HS-27A (cell line): ENCODE measurements at regions not wholly inside any gene's neighbourhood (a gene's known extent, or its start where the extent isn't known, plus 50 kb on each side); places are given as distances from the start of the nearest gene placed in this dataset.

ENCODE experiments used
- DNase-seq: peaks from one replicate; pipeline ENCODE4 v3.0.0-alpha.2; 2012; ENCODE audit warnings: low read depth, missing footprints

DNA sequence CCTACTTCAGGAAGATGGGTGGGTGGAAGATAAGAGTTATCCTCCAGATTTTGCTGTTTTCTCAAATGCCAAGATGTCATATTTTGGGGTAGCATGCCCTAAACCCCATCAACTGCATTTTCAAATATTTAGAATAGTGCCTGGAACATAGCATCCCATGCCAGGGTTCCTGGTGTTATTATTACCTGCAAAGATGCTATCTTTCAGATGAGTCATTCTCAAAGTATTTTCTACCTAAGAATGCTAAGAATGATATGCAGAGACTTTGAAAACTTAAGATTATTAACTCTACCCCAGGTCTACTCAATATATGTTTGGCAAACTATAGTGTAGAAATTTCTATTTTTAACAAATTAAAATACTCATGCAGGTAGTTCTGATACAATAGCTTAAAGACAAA, 934.3 kb upstream of the SLIT2 start:
- DNase-seq = no peak

DNA sequence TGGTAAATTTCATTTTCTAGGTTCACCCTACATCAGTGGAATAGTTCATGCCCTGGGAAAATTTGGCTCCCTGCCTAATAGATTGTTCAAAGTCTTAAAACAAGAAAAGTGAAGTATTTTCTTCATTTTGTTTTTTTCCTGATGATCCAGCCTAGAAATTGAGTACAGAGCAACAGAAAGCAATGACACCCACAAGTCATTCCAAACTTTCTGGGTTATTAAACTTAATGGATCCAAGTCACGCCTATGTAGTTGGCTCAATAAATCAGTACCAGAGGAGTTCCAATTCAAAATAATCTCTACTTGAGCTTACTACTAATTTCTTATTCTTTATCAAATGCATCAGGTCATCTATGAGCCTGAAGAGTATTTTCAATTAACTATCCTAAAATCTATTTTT, 937.6 kb upstream of the SLIT2 start:
- no peak for DNase-seq

DNA sequence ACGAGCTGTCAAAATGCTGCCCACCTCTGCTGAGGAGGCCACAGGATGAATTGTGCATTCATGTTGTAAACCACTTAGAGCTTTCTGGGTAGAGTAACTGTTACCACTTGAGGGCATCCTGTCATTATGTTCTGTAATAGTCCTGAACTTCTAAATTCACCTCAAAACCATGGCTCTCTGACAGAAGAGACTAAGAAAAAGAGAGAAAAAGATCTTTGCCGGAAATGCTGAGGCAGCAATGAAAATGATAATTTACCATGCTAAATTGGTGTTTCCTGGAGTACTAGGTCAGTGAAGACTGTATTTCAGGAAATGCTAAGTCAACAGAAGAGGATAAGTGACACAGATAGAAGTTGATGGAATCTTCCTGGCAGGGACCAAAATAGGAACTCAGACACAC, 942.3 kb upstream of the SLIT2 start:
- peak; percentile 22 for DNase-seq

DNA sequence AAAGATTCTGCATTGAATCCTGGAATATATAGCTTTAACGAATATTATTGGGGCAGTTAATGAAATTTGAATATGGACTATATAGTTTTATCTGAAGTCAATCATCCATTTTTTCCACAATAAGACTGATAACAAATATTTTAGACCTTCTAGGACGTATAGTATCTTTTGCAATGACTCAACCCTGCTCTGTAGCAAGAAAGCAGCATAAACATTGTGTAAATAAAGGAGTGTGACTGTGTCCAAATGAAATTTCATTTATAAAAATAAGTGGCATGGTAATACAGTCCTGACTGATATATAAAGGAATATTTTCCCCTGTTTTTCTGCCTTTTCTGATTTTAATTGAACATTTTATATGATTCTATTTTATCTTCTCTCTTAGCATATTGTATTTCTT, 947.7 kb upstream of the SLIT2 start:
- no peak for DNase-seq

DNA sequence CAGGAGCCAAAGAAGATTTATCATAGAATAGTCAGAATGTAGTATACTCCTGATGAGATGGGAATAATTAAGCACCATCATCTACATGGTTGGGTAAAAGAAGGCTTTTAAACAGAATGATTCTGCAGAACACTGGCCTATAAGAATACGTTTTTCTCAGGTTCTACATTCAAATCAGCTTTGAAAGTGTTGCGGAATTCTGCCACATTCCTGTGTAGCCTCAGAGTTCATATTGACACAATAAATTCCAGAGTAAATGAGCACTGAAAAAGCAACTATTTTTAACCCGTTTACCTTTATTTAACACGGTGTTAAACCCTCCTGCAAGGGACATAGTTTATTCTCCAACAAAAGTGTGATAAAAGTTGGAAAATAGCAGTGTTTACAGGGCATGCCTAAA, 950.2 kb upstream of the SLIT2 start:
- DNase-seq = no peak

DNA sequence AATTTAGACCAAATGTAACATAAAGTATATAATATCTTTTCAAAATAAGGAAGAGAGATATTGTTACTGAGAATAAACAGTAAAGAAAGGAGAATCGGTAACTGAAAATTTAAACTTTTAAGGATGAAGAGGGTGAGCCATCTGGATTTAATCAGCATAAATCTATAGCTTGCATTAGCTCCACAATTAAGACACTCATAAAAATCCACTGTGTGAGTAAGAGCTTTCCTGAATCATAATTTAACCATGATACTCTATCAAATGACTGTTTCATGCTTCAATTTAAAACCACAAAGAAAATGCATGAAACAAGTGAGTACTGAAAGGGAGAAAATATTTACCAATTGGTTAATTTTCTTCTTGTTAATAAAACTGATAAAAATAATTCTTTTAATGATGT, 951.5 kb upstream of the SLIT2 start:
- no peak for DNase-seq

DNA sequence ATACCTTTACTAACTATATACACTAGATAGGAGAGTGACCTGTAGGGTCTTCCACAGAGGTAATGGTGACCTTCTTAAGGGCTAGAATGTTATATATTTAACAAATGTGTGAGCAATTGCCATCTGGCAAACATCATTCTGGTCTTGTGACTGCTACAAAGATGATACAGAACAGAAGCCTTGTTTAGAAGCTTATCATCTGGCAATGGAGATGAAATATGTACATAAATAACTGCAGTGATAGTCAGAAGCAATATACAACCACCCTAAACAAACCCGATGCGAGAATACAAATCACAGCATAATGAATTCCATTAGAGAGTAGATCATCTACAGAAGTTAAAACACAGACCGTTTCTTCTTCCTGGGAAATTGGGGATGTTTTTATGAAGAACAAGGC, 952.7 kb upstream of the SLIT2 start:
- no peak for DNase-seq

DNA sequence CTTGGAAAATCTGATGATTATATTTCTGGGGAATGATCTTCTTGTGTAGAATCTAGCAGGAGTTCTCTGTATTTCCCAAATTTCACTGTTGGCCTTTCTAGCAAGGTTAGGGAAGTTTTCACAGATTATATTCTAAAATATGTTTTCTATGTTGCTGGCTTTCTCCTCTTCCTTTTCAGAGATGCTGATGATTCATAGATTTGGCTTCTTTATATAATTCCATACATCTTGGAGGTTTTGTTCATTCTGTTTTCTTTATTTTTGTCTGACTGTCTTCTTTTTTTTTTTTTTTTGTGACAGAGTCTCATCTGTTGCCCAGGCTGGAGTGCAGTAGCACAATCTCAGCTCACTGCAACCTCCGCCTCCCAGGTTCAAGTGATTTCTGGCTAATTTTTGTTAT, 957.9 kb upstream of the SLIT2 start:
- DNase-seq = no peak

DNA sequence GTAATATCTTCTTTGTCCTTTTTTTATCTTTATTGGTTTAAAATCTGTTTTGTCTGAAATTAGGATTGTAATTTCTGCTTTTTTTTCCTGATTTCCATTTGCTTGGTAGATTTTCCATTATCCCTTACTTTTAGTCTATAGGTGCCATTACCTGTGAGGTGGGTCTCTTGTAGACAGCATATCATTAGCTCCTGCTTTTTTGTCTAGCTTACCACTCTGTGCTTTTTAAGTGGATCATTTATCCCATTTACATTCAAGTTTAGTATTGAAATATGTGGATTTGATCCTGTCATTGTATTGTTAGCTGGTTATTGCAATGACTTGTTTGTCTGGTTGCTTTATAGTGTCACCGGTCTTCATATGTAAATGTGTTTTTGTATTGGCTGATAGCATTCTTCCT, 958.6 kb upstream of the SLIT2 start:
- no peak for DNase-seq

DNA sequence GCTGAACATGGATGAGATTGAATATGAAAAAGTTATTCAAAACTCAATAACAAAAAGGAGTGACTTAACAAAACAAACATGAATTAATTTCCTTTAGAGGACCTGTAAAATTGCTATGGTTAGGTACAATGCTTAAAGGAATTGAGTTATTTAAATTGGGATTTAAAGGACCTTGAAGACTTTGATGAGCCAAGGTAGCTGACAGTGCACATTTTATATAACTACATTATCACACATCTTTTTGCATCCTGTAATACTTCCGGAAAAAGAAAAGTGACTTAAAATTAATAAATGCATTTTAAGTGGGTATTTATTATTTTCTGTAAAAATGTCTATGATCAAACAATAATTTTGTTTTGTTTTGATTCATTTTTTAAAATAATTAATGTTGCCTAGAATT, 964.8 kb upstream of the SLIT2 start:
- DNase-seq = no peak

DNA sequence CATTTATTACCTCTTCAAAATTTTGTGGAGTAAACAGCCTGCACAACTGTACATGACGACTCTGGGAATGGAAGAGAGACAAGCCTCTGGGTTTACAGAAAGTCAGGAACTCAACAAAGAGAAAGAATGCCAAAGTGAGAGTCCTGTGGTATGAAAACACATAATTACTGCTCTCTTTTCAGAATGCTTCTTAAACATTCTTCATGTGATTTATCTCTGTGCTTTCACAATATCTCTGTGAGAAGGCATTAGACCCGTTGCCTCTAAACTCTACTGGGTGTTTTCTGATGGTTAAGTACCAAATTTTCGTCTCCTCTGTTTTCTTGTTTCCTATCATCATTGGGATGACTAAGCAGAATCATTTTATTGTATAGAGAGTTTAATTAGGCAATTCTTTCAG, 966.6 kb upstream of the SLIT2 start:
- no peak for DNase-seq

DNA sequence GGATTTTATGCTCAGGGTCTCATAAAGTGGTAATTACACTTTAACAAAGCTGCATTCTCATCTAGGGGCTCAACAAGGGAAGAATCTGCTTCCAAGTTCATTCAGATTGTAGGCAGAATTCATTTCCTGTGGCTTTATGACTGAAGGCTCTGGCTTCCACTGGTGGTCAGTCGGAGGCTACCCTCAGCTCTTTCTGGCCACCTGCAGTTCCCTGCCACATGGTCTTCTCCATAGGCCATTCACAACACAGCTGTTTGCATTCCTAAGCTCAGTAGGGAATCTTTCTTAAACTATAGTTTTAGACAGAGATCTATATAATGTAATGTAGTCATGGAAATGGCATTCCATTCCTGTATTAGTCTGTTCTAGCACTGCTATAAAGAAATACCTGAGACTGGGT, 973.0 kb upstream of the SLIT2 start:
- DNase-seq = no peak

DNA sequence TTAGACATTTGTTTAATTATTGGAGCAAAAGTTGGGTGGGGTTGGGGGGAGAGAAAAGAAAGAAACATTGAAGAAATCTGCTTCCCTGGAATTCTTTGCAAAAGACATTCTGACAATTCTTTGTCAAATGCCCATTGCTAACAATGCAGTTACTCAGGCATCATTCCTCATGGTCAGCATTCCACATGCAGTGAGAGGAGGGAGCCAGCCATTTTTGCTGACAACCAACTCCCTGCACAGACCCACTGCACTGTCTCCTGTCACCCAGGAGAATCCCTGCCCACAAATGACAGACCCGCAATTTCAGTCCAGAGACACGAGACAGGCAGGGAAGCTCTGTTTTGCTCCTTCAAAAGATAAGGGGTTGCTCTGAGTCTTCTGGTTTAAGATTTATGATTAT, 985.1 kb upstream of the SLIT2 start:
- DNase-seq = no peak

DNA sequence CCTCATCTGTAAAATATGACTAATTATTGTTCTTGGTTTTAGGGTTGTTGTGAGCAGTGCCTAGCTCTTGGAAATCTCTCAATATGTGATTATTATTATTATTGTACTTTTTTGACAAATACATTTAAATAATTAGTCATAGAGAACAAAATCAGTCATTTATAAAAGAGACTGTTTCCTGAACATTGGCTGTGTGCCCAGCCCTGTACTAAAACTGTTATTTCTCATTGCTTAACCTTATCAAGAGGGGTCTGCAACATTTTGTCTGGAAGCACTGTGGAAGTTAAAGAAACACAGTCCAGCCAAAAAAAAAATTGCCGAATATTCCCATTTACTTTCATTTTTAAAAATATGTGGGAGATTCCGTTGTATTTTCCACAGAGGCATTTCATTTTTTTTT, 989.2 kb upstream of the SLIT2 start:
- no peak for DNase-seq

DNA sequence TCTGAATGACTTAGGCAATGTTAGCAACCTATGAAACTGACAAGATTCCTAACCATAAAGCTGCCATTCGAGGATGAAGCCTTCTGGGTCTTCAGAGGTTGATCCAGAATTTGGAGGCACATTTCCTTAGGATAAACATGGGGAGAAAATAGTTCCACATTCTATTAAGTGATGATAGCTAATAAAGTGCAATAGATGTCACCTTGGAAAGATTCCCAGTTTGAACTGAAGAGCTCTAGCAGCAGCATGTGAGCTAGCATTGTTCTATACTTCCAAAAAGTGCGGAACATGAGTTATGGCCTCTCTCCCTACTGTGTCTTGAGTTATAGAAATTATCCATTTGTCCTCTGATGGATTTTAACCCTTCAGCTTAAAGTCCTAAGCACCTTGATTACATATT, 991.4 kb upstream of the SLIT2 start:
- no peak for DNase-seq

DNA sequence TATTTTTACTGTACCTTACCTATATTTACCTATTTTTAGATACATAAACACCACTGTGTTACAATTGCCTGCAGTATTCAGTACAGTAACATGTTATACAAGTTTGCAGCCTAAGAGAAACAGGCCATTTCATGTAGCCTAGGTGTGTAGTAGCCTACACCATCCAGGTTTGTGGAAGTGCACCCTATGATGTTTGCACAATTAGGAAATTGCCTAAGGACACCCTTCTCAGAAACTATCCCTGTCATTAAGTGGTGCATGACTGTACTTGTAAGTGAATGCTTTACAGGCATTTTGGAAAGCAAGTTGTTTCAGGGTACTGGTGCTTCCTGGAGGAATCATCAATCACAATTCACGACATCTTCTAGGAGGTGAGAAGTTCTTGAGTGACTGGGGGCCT, 991.8 kb upstream of the SLIT2 start:
- DNase-seq = no peak

DNA sequence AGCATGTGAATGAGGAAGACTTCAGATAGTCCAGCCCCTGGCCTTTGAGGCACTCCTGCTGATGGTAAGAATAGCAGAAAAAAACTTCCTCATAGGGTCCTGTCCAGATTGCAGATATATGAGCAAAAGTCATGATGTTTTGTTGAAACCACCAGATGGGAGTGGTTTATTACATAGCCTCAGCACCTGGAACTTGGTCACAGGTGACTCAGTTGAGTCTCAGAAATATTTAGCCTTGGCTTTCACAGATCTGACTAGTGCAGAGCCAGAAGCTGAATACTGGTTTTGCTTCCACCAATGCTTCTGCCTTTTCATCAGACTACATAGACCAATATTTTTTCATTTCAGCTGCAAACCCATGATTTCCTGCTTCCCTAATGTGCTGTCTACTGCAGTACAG, 994.9 kb upstream of the SLIT2 start:
- no peak for DNase-seq

DNA sequence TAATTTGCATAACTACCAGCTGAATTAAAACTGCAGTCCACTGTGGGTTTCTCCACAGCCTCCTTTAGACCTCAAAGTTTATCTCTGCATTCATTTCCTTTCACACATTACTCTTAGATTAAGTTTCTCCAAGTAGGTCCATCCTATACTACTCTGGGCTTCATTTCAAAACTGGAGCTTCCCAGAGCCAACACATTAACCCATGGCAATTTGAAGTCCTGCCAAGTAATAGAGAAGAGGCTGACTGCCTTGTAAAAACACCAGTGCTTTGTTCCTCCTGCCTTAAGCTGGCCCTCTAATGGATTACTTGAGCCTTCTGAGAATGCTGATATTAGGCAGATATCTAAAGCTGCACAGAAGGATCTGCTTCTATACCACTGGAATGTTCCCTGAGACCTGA, 997.2 kb upstream of the SLIT2 start:
- no peak for DNase-seq

DNA sequence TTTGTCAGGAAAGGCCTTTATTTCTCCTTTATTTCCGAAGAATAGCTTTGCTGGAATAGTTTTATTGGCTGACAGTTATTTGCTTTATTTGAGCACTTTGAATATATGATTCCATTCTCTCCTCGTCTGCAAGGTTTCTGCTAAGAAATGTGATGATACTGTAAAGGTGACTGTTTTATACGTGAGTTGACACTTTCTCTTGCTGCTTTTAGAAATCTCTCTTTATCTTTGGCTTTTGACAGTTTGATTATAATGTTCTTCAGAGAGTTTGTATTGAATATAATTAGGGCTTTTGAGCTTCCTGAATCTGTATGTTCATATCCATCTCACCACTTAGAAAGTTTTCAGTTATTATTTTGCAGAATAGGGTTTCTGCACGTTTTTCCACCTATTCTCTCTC, 1003.7 kb upstream of the SLIT2 start:
- no peak for DNase-seq

DNA sequence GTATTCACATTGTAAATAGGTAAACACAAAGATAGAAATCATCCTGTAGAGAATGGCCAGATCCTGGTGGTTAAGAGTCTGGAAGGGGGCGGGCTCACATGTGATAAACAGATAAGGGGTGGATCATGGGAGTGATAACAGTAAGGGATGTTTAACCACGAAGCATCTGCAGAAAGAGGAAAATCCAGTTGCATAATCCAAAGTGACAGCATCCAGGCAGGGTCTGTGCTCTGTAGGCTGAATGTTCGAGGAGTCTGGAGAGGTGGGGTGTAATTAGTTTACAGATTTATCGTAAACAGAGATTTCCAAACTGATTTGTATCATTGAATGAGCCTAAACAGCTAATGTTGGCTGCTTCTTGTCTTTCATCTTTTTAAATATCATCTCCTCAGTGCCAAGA, 1009.8 kb upstream of the SLIT2 start:
- DNase-seq = no peak

DNA sequence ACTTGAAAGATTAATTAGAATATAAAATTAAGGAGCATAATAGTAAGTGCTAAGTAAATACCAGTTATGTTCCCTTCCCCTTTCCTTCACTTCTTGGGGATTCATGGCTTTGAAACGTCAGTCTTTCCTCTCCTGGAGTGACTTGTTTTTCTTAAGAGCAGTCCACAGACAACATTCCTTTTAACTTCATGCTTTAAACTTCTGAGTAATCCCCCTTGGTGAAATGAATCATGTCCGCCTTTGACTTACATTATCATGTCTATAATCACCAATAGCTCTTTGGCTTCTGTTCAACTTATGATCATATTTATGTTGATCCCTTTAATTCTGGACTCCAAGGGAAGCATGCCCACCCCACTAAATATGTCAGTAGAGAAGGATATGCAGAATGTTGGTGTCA, 1012.1 kb upstream of the SLIT2 start:
- DNase-seq = peak; percentile 40

DNA sequence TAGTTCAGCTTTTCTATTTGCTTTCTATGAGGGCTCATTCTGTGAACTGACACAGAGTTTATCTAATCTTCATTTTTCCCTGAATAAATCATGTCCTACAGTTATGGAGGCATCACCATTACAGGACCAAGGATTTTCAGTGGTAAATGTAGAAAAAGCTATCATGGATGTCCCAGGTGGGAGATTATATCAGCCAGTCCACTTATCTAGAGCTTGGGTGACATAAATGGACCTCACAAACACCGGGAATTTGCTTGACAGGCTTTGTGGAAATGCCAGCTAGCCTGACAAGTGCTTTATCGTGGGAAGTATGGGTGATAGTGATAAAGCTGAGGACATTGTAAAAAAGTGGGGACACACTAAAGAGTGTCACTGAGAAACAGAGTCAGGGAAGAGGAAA, 1015.2 kb upstream of the SLIT2 start:
- DNase-seq = no peak

DNA sequence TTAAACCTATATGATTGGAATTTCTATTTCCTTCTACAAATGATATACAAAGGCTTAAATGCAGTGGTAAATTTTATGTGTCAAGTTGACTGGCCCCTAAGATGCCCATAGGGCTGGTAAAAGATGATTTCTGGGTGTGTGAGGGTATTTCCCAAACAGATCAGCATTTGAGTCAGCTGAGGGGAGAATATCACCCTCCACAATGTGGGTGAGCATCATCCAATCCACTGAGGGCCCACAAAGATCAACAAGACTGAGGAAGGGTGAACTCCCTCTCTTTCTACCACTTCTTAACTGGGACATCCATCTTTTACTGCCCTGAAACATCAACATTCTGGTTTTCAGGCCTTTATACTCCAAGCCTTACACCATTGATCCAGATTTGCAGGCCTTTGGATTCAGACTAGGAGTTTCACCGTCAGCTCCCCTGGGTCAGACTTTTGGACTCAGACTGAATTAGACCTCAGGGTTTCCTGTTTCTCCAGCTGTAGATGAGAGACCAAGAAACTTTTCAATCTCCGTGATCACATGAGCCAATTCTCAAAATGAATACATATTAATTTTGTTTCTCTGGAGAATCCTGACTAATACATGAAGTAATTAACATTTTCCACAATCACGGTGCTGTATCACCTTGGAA, 1020.7 kb upstream of the SLIT2 start:
- no peak for DNase-seq

DNA sequence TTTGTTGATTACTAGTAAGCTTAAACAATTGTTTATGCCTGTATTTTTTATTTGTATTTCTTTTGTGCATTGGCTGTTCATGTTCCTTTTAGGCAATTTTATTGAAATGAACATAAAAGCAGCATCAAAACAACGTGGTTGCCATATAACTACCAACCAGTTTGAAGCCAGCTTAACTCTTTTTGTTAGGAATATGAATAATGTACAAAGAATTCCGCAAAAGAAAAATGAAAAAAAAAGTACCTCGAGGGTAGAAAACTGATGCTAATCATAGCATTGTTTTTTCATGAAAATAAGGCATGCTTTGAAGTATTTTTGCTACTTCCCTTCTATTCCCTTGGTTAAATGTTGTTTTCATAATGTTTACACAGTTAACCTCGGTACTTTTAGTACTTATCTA, 1024.0 kb upstream of the SLIT2 start:
- DNase-seq = peak; percentile 0

DNA sequence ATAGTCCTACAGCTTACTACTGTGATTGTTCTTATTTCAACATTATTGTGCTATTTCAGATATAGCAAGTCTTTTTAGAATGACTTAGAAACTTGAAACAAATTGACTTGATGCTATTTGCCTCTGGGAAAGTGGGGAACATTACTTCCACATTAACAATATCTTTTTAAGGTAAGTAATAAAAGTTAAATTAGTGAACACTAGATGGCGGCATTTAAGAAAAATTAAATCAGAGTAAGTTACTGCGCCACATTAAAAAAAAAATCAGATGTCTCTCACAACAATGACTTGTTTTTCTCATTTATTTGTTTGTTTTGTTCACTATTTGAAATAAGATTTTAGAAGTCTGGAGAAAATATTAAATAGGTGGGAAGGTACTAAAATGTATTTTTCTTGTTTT, 1026.9 kb upstream of the SLIT2 start:
- DNase-seq = no peak
